ENCODE measurements at regions not wholly inside any gene's neighbourhood (a gene's known extent, or its start where the extent isn't known, plus 50 kb on each side); places are given as distances from the start of the nearest gene placed in this dataset.
"Not testable (repeated sequence)": the region's sequence is repeated elsewhere in the genome, so short reads cannot be mapped to it uniquely, and the experiment has no call there.

- ATAC-seq (no peak), DNase-seq (ENCODE audit: low spot score) (no peak)
- H3K4me3 Mint-ChIP-seq: no peak overlapping the region
- H3K27ac Mint-ChIP-seq: no peak overlapping the region
- no peaks in the 10 kb centered on the region for H3K4me1 Mint-ChIP-seq (ENCODE audit: low read depth in 2 of 2)
- peaks cover 3% of the 10 kb centered on the region for H3K9me3 Mint-ChIP-seq
- H3K27me3 Mint-ChIP-seq: no peaks in the 10 kb centered on the region
- H3K36me3 Mint-ChIP-seq: no peaks in the 10 kb centered on the region
Observed at GRCh38 chr13:72562686-72563085, 164.7 kb downstream of the MZT1 start.

- no peak for DNase-seq (ENCODE audit: low spot score)
- Mint-ChIP-seq H3K9me3 (peaks cover 3% of the 10 kb centered on the region), H3K27ac (no peak overlapping the region), H3K27me3 (no peaks in the 10 kb centered on the region), H3K4me1 (ENCODE audit: low read depth in 2 of 2) (no peaks in the 10 kb centered on the region), H3K36me3 (no peaks in the 10 kb centered on the region), H3K4me3 (no peak overlapping the region)
- no peak for ATAC-seq
Observed at GRCh38 chr13:72561791-72562190, 165.6 kb downstream of the MZT1 start.

- Mint-ChIP-seq H3K27me3 (no peaks in the 10 kb centered on the region), H3K4me1 (ENCODE audit: low read depth in 2 of 2) (no peaks in the 10 kb centered on the region), H3K4me3 (no peak overlapping the region), H3K36me3 (no peaks in the 10 kb centered on the region), H3K9me3 (peaks cover 3% of the 10 kb centered on the region), H3K27ac (no peak overlapping the region)
- DNase-seq (ENCODE audit: low spot score) (no peak), ATAC-seq (no peak)
Observed at GRCh38 chr13:72559716-72560115, 167.7 kb downstream of the MZT1 start.

- Mint-ChIP-seq H3K9me3 (peaks cover 3% of the 10 kb centered on the region), H3K4me3 (no peak overlapping the region), H3K27me3 (no peaks in the 10 kb centered on the region), H3K27ac (no peak overlapping the region), H3K36me3 (no peaks in the 10 kb centered on the region), H3K4me1 (ENCODE audit: low read depth in 2 of 2) (no peaks in the 10 kb centered on the region)
- no peak for DNase-seq (ENCODE audit: low spot score)
- no peak for ATAC-seq
Observed at GRCh38 chr13:72556945-72557344, 170.5 kb downstream of the MZT1 start.

GRCh38 chr13:72555601-72556000 lies 171.8 kb downstream of the MZT1 start:
- H3K27ac Mint-ChIP-seq: no peak overlapping the region
- no peaks in the 10 kb centered on the region for H3K27me3 Mint-ChIP-seq
- DNase-seq (ENCODE audit: low spot score) (no peak), ATAC-seq (no peak)
- H3K4me3 Mint-ChIP-seq: no peak overlapping the region
- no peaks in the 10 kb centered on the region for H3K36me3 Mint-ChIP-seq
- H3K4me1 Mint-ChIP-seq (ENCODE audit: low read depth in 2 of 2): no peaks in the 10 kb centered on the region
- H3K9me3 Mint-ChIP-seq: no peaks in the 10 kb centered on the region

GRCh38 chr13:72552731-72553130 lies 174.7 kb downstream of the MZT1 start:
- no peak overlapping the region for H3K4me3 Mint-ChIP-seq
- H3K9me3 Mint-ChIP-seq: peaks cover 3% of the 10 kb centered on the region
- no peaks in the 10 kb centered on the region for H3K27me3 Mint-ChIP-seq
- H3K4me1 Mint-ChIP-seq (ENCODE audit: low read depth in 2 of 2): no peaks in the 10 kb centered on the region
- H3K27ac Mint-ChIP-seq: no peak overlapping the region
- DNase-seq (ENCODE audit: low spot score): no peak
- ATAC-seq: no peak
- H3K36me3 Mint-ChIP-seq: no peaks in the 10 kb centered on the region

GRCh38 chr13:72545895-72546294 lies 181.5 kb downstream of the MZT1 start:
- H3K27me3 Mint-ChIP-seq; H3K4me1 Mint-ChIP-seq (ENCODE audit: low read depth in 2 of 2); ATAC-seq; H3K4me3 Mint-ChIP-seq; H3K27ac Mint-ChIP-seq; H3K9me3 Mint-ChIP-seq; H3K36me3 Mint-ChIP-seq; DNase-seq (ENCODE audit: low spot score): not testable (repeated sequence)

- Mint-ChIP-seq H3K27me3 (no peaks in the 10 kb centered on the region), H3K4me3 (no peak overlapping the region), H3K9me3 (peaks cover 8% of the 10 kb centered on the region), H3K27ac (no peak overlapping the region), H3K4me1 (ENCODE audit: low read depth in 2 of 2) (no peaks in the 10 kb centered on the region), H3K36me3 (no peaks in the 10 kb centered on the region)
- ATAC-seq (no peak), DNase-seq (ENCODE audit: low spot score) (no peak)
Observed at GRCh38 chr13:72545030-72545719, 182.3 kb downstream of the MZT1 start.

GRCh38 chr13:72544042-72544441 lies 183.4 kb downstream of the MZT1 start:
- no peak overlapping the region for H3K27ac Mint-ChIP-seq
- no peaks in the 10 kb centered on the region for H3K27me3 Mint-ChIP-seq
- ATAC-seq (no peak), DNase-seq (ENCODE audit: low spot score) (no peak)
- peaks cover 11% of the 10 kb centered on the region for H3K9me3 Mint-ChIP-seq
- H3K4me1 Mint-ChIP-seq (ENCODE audit: low read depth in 2 of 2): no peaks in the 10 kb centered on the region
- H3K4me3 Mint-ChIP-seq: no peak overlapping the region
- no peaks in the 10 kb centered on the region for H3K36me3 Mint-ChIP-seq

GRCh38 chr13:72542241-72542640 lies 185.2 kb downstream of the MZT1 start:
- Mint-ChIP-seq H3K9me3 (peaks cover 8% of the 10 kb centered on the region), H3K36me3 (no peaks in the 10 kb centered on the region), H3K4me1 (ENCODE audit: low read depth in 2 of 2) (no peaks in the 10 kb centered on the region), H3K27ac (no peak overlapping the region), H3K4me3 (no peak overlapping the region), H3K27me3 (no peaks in the 10 kb centered on the region)
- no peak for DNase-seq (ENCODE audit: low spot score)
- ATAC-seq: no peak

GRCh38 chr13:72541674-72542073 lies 185.8 kb downstream of the MZT1 start:
- no peaks in the 10 kb centered on the region for H3K36me3 Mint-ChIP-seq
- H3K27ac Mint-ChIP-seq: no peak overlapping the region
- ATAC-seq (no peak), DNase-seq (ENCODE audit: low spot score) (no peak)
- no peaks in the 10 kb centered on the region for H3K27me3 Mint-ChIP-seq
- H3K9me3 Mint-ChIP-seq: peaks cover 6% of the 10 kb centered on the region
- H3K4me3 Mint-ChIP-seq: no peak overlapping the region
- no peaks in the 10 kb centered on the region for H3K4me1 Mint-ChIP-seq (ENCODE audit: low read depth in 2 of 2)

- DNase-seq (ENCODE audit: low spot score) (no peak), ATAC-seq (no peak)
- Mint-ChIP-seq H3K9me3 (peaks cover 5% of the 10 kb centered on the region), H3K36me3 (no peaks in the 10 kb centered on the region), H3K27me3 (no peaks in the 10 kb centered on the region), H3K27ac (no peak overlapping the region), H3K4me3 (no peak overlapping the region), H3K4me1 (ENCODE audit: low read depth in 2 of 2) (no peaks in the 10 kb centered on the region)
Observed at GRCh38 chr13:72540881-72541280, 186.5 kb downstream of the MZT1 start.

- DNase-seq (ENCODE audit: low spot score): no peak
- H3K4me1 Mint-ChIP-seq (ENCODE audit: low read depth in 2 of 2): no peaks in the 10 kb centered on the region
- no peaks in the 10 kb centered on the region for H3K36me3 Mint-ChIP-seq
- H3K9me3 Mint-ChIP-seq: peaks cover 5% of the 10 kb centered on the region
- H3K4me3 Mint-ChIP-seq: no peak overlapping the region
- H3K27ac Mint-ChIP-seq: no peak overlapping the region
- no peaks in the 10 kb centered on the region for H3K27me3 Mint-ChIP-seq
- no peak for ATAC-seq
Observed at GRCh38 chr13:72539925-72540324, 187.5 kb downstream of the MZT1 start.

- Mint-ChIP-seq H3K9me3 (peaks cover 3% of the 10 kb centered on the region), H3K36me3 (no peaks in the 10 kb centered on the region), H3K4me1 (ENCODE audit: low read depth in 2 of 2) (no peaks in the 10 kb centered on the region), H3K27me3 (no peaks in the 10 kb centered on the region), H3K27ac (no peak overlapping the region), H3K4me3 (no peak overlapping the region)
- ATAC-seq: no peak
- no peak for DNase-seq (ENCODE audit: low spot score)
Observed at GRCh38 chr13:72537782-72538181, 189.6 kb downstream of the MZT1 start.

GRCh38 chr13:72537395-72537780 lies 190.0 kb downstream of the MZT1 start:
- no peaks in the 10 kb centered on the region for H3K36me3 Mint-ChIP-seq
- H3K27ac Mint-ChIP-seq: no peak overlapping the region
- no peak overlapping the region for H3K4me3 Mint-ChIP-seq

More at GRCh38 chr13:72537395-72537780, 190.0 kb downstream of the MZT1 start:
- DNase-seq (ENCODE audit: low spot score) (no peak), ATAC-seq (no peak)
- Mint-ChIP-seq H3K27me3 (no peaks in the 10 kb centered on the region), H3K9me3 (peaks cover 3% of the 10 kb centered on the region), H3K4me1 (ENCODE audit: low read depth in 2 of 2) (no peaks in the 10 kb centered on the region)

All from natural killer cell treated with Interleukin-12 subunit alpha and Interleukin-12 subunit beta and Interleukin-15 and Interleukin-18, amount 100 ng/mL, for 72 hours (primary cell).